ENCODE measurements at regions not wholly inside any gene's neighbourhood (a gene's known extent, or its start where the extent isn't known, plus 50 kb on each side); places are given as distances from the start of the nearest gene placed in this dataset.

DNA sequence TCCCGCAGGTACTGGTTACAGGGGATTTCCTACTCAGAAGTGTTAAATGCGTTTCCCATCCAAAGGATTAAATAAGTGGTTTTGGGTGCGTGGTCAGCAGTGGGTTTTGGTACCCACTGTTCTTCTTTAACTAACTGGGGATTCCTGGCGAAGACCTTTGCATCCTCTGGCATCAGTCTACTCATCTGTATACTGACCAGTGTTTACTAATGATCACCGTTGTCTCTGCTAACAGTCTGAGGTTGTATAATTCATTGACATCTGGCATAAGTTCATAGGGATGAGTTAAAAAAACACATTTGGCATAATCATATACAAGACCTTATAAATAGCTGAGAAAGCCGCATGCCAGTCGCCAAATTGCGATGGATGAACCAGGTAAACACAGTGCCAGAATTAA, 339.1 kb downstream of the PMP22 start:
- no peak overlapping the region for H3K27ac ChIP-seq
- no peaks in the 10 kb centered on the region for H3K27me3 Mint-ChIP-seq (ENCODE audit: insufficient read depth, low read depth)
- no peak overlapping the region for H3K4me3 ChIP-seq
- H3K4me1 ChIP-seq, result peaks cover 12% of the 10 kb centered on the region
- peaks cover 5% of the 10 kb centered on the region for H3K36me3 Mint-ChIP-seq
- no peak overlapping the region for H2AFZ ChIP-seq (replicated peaks)
- no peak overlapping the region for H3K4me2 ChIP-seq
- TF ChIP-seq EZH2 (IDR thresholded peaks at IDR 0.05) (no peak), EZH2phosphoT487 (IDR thresholded peaks at IDR 0.05) (no peak)
- peaks cover 10% of the 10 kb centered on the region for H3K36me3 ChIP-seq
- H3K4me3 Mint-ChIP-seq, result no peak overlapping the region
- H3K9me3 ChIP-seq (ENCODE audit: low read depth), result peaks cover 8% of the 10 kb centered on the region
- no peak overlapping the region for H3K9ac ChIP-seq
- peaks cover 6% of the 10 kb centered on the region for H3F3A ChIP-seq (ENCODE audit: low read depth)
- H3K27ac Mint-ChIP-seq, result no peak overlapping the region
- H3K79me2 ChIP-seq (ENCODE audit: low read depth), result no peaks in the 10 kb centered on the region
- no peaks in the 10 kb centered on the region for H4K20me1 ChIP-seq (ENCODE audit: low read depth)
- peaks cover 10% of the 10 kb centered on the region for H3K4me1 Mint-ChIP-seq
- no peak for DNase-seq (ENCODE audit: low spot score)
- H3K9me3 Mint-ChIP-seq, result peaks cover 25% of the 10 kb centered on the region
- H3K27me3 ChIP-seq, result no peaks in the 10 kb centered on the region

DNA sequence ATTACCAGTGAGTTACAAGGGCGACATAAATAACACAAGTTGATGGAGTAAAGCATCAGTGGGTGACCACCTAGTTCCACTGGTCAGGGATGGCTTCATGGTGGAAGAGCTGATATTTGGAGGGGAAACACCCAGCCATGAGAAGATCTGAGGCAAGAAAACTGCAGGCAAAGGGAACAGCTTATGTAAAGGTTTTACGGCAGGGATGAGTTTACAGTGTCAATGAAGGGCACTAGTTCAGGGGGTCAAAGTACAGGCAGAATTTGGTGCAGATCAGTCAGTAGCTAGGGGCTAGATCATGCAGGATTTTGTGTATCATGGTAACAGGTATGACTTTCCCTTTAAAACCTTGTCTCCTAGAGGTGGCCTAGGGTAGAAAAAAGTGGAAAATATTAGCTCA, 339.6 kb downstream of the PMP22 start:
- Histone ChIP-seq H3K4me3 (no peak overlapping the region), H3K9ac (no peak overlapping the region), H3K9me3 (ENCODE audit: low read depth) (peaks cover 8% of the 10 kb centered on the region), H3K4me2 (no peak overlapping the region), H2AFZ (replicated peaks) (no peak overlapping the region), H3K36me3 (peaks cover 10% of the 10 kb centered on the region), H3K4me1 (peaks cover 15% of the 10 kb centered on the region), H3F3A (ENCODE audit: low read depth) (peaks cover 11% of the 10 kb centered on the region), H4K20me1 (ENCODE audit: low read depth) (no peaks in the 10 kb centered on the region), H3K27me3 (no peaks in the 10 kb centered on the region), H3K27ac (no peak overlapping the region), H3K79me2 (ENCODE audit: low read depth) (no peaks in the 10 kb centered on the region)
- DNase-seq (ENCODE audit: low spot score), result no peak
- H3K27ac Mint-ChIP-seq, result no peak overlapping the region
- H3K4me3 Mint-ChIP-seq, result no peak overlapping the region
- TF ChIP-seq, protein P1, sequence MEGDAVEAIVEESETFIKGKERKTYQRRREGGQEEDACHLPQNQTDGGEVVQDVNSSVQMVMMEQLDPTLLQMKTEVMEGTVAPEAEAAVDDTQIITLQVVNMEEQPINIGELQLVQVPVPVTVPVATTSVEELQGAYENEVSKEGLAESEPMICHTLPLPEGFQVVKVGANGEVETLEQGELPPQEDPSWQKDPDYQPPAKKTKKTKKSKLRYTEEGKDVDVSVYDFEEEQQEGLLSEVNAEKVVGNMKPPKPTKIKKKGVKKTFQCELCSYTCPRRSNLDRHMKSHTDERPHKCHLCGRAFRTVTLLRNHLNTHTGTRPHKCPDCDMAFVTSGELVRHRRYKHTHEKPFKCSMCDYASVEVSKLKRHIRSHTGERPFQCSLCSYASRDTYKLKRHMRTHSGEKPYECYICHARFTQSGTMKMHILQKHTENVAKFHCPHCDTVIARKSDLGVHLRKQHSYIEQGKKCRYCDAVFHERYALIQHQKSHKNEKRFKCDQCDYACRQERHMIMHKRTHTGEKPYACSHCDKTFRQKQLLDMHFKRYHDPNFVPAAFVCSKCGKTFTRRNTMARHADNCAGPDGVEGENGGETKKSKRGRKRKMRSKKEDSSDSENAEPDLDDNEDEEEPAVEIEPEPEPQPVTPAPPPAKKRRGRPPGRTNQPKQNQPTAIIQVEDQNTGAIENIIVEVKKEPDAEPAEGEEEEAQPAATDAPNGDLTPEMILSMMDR (IDR thresholded peaks at IDR 0.05), result no peak
- TF ChIP-seq EZH2 (IDR thresholded peaks at IDR 0.05) (no peak), EZH2phosphoT487 (IDR thresholded peaks at IDR 0.05) (no peak)
- H3K27me3 Mint-ChIP-seq (ENCODE audit: insufficient read depth, low read depth), result no peaks in the 10 kb centered on the region
- peaks cover 5% of the 10 kb centered on the region for H3K36me3 Mint-ChIP-seq
- peaks cover 25% of the 10 kb centered on the region for H3K9me3 Mint-ChIP-seq
- peaks cover 10% of the 10 kb centered on the region for H3K4me1 Mint-ChIP-seq

DNA sequence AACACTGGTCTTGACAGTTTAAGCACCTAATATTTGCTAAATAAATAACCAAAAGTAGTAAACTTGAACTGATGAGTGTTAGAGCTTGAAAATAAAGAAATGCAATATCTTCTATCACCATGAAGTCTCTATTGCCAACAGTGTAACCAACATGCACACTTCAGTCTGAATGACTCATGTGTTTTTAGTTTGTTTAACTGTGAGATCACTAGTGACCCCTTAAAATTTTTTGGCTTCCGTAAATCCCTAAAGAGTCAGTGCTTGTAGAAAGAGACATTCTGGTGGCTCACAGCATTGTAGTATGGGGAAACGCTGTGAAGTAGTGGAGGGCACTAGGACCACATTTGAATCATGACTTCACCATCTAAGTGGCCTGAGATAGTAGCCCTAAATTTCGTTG, 341.1 kb downstream of the PMP22 start:
- H3K4me2 ChIP-seq, result no peak overlapping the region
- H2AFZ ChIP-seq (replicated peaks), result no peak overlapping the region
- no peaks in the 10 kb centered on the region for H3K27me3 Mint-ChIP-seq (ENCODE audit: insufficient read depth, low read depth)
- no peaks in the 10 kb centered on the region for H3K27me3 ChIP-seq
- H3K79me2 ChIP-seq (ENCODE audit: low read depth), result no peaks in the 10 kb centered on the region
- H3K9me3 Mint-ChIP-seq, result peaks cover 25% of the 10 kb centered on the region
- H4K20me1 ChIP-seq (ENCODE audit: low read depth), result no peaks in the 10 kb centered on the region
- no peak overlapping the region for H3K9ac ChIP-seq
- H3F3A ChIP-seq (ENCODE audit: low read depth), result peaks cover 27% of the 10 kb centered on the region
- DNase-seq (ENCODE audit: low spot score), result no peak
- H3K4me3 ChIP-seq, result no peak overlapping the region
- no peak overlapping the region for H3K27ac ChIP-seq
- H3K4me1 Mint-ChIP-seq, result peaks cover 10% of the 10 kb centered on the region
- H3K9me3 ChIP-seq (ENCODE audit: low read depth), result peaks cover 8% of the 10 kb centered on the region
- no peak for TF ChIP-seq EZH2phosphoT487 (IDR thresholded peaks at IDR 0.05)
- H3K4me3 Mint-ChIP-seq, result no peak overlapping the region
- H3K4me1 ChIP-seq, result peaks cover 29% of the 10 kb centered on the region
- H3K36me3 ChIP-seq, result peaks cover 10% of the 10 kb centered on the region
- no peak overlapping the region for H3K27ac Mint-ChIP-seq
- peaks cover 5% of the 10 kb centered on the region for H3K36me3 Mint-ChIP-seq

DNA sequence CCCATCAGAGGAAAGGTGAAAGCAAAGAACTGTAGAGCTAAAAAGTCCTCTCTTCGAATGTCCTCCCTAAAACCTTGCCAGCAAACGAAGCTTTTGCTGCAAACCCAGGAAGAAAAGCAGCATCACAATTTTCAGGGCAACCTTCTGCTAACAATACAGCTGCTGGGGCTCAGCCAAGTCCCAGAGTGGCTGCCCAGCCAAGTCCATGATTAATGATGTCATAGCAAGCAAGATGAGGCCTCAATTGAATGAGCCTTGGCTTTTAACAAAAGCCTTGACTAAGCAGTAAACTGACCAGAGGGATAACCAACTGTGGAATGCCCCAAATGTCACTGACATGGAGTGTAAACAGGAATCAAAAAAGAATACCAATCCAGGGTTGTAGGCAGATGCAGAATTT, 342.7 kb downstream of the PMP22 start:
- Mint-ChIP-seq H3K27me3 (ENCODE audit: insufficient read depth, low read depth) (no peaks in the 10 kb centered on the region), H3K9me3 (peaks cover 25% of the 10 kb centered on the region), H3K36me3 (peaks cover 5% of the 10 kb centered on the region), H3K4me3 (no peak overlapping the region), H3K4me1 (peaks cover 10% of the 10 kb centered on the region), H3K27ac (no peak overlapping the region)
- peaks cover 8% of the 10 kb centered on the region for H3K9me3 ChIP-seq (ENCODE audit: low read depth)
- H3K4me2 ChIP-seq, result no peak overlapping the region
- no peak for DNase-seq (ENCODE audit: low spot score)
- peaks cover 45% of the 10 kb centered on the region for H3K4me1 ChIP-seq
- H3F3A ChIP-seq (ENCODE audit: low read depth), result peaks cover 42% of the 10 kb centered on the region
- no peaks in the 10 kb centered on the region for H4K20me1 ChIP-seq (ENCODE audit: low read depth)
- no peaks in the 10 kb centered on the region for H3K27me3 ChIP-seq
- no peak overlapping the region for H3K9ac ChIP-seq
- peaks cover 10% of the 10 kb centered on the region for H3K36me3 ChIP-seq
- TF ChIP-seq EZH2 (IDR thresholded peaks at IDR 0.05) (no peak), EZH2phosphoT487 (IDR thresholded peaks at IDR 0.05) (no peak)
- TF ChIP-seq, protein P1 (IDR thresholded peaks at IDR 0.05), result no peak
- no peak overlapping the region for H3K27ac ChIP-seq
- no peaks in the 10 kb centered on the region for H3K79me2 ChIP-seq (ENCODE audit: low read depth)
- no peak overlapping the region for H3K4me3 ChIP-seq
- H2AFZ ChIP-seq (replicated peaks), result no peak overlapping the region
